ENCODE measurements at regions not wholly inside any gene's neighbourhood (a gene's known extent, or its start where the extent isn't known, plus 50 kb on each side); places are given as distances from the start of the nearest gene placed in this dataset.

- TF ChIP-seq CTCF (IDR thresholded peaks at IDR 0.05) (no peak), POLR2A (IDR thresholded peaks at IDR 0.05) (no peak)
These were observed 73.2 kb downstream of the VEGFA start for GRCh38 chr6:43843097-43843645.
